Stimulated activated CD8-positive, alpha-beta memory T cell treated with anti-CD3 and anti-CD28 coated beads, Interleukin-15, amount 100 ng/mL, for 48 hours (primary cell): ENCODE measurements at regions not wholly inside any gene's neighbourhood (a gene's known extent, or its start where the extent isn't known, plus 50 kb on each side); places are given as distances from the start of the nearest gene placed in this dataset.

ENCODE experiments used
- DNase-seq, 2 donors: peaks; one replicate each; pipeline ENCODE4 v3.0.0-alpha.2; 2020; ENCODE audit warnings: low read depth in 2 of 2

GRCh38 chr1:83770319-83770661 is 228.6 kb downstream of the TTLL7 start:
- no peak for DNase-seq

- DNase-seq, result no peak
Observed at GRCh38 chr1:83769594-83770318, 229.2 kb downstream of the TTLL7 start.

GRCh38 chr1:83769072-83769471 is 229.9 kb downstream of the TTLL7 start:
- DNase-seq, result no peak

GRCh38 chr1:83766241-83766691 is 232.7 kb downstream of the TTLL7 start:
- DNase-seq, result no peak

- DNase-seq, result no peak
Observed at GRCh38 chr1:83765125-83765524, 233.8 kb downstream of the TTLL7 start.

GRCh38 chr1:83764209-83764608 is 234.7 kb downstream of the TTLL7 start:
- DNase-seq, result no peak

- no peak for DNase-seq
Observed at GRCh38 chr1:83763361-83764095, 235.4 kb downstream of the TTLL7 start.

- DNase-seq, result no peak
Observed at GRCh38 chr1:83762416-83762815, 236.5 kb downstream of the TTLL7 start.

GRCh38 chr1:83762039-83762365 is 236.9 kb downstream of the TTLL7 start:
- no peak for DNase-seq

- DNase-seq, result no peak
Observed at GRCh38 chr1:83761167-83762038, 237.5 kb downstream of the TTLL7 start.

- no peak for DNase-seq
Observed at GRCh38 chr1:83760226-83761021, 238.5 kb downstream of the TTLL7 start.

GRCh38 chr1:83756984-83757717 is 241.8 kb downstream of the TTLL7 start:
- DNase-seq, result no peak

GRCh38 chr1:83751602-83752001 is 247.3 kb downstream of the TTLL7 start:
- DNase-seq, result no peak

- no peak for DNase-seq
Observed at GRCh38 chr1:83750201-83750600, 248.7 kb downstream of the TTLL7 start.

- DNase-seq, result no peak
Observed at GRCh38 chr1:83747853-83748482, 251.0 kb downstream of the TTLL7 start.

GRCh38 chr1:83746234-83746633 is 252.7 kb downstream of the TTLL7 start:
- no peak for DNase-seq

- DNase-seq, result no peak
Observed at GRCh38 chr1:83742446-83742845, 256.5 kb downstream of the TTLL7 start.

GRCh38 chr1:83741770-83742169 is 257.2 kb downstream of the TTLL7 start:
- DNase-seq, result no peak

GRCh38 chr1:83741348-83741747 is 257.6 kb downstream of the TTLL7 start:
- DNase-seq, result no peak

GRCh38 chr1:83735526-83735925 is 263.4 kb downstream of the TTLL7 start:
- DNase-seq, result no peak

GRCh38 chr1:83734420-83734819 is 264.5 kb downstream of the TTLL7 start:
- DNase-seq, result no peak
